ENCODE measurements at regions not wholly inside any gene's neighbourhood (a gene's known extent, or its start where the extent isn't known, plus 50 kb on each side); places are given as distances from the start of the nearest gene placed in this dataset.

DNA sequence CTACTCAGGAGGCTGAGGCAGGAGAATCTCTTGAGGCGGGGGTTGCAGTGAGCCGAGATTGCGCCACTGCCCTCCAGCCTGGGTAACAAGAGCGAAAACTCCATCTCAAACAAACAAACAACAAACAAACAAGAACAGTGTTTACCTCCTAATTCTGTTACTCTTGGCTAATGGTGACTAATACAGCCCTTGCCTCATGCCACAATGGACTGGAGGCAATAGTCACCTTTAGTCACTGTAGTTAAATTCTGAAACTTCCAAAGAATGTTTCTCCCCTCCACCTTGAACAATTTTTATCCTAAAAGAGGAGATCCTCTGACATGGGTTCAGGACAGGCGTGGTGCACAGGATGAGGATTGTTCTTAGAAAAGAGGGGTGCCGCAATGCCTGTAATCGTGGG lies 241.2 kb upstream of the CTSO start:
- TF ChIP-seq, protein P1, sequence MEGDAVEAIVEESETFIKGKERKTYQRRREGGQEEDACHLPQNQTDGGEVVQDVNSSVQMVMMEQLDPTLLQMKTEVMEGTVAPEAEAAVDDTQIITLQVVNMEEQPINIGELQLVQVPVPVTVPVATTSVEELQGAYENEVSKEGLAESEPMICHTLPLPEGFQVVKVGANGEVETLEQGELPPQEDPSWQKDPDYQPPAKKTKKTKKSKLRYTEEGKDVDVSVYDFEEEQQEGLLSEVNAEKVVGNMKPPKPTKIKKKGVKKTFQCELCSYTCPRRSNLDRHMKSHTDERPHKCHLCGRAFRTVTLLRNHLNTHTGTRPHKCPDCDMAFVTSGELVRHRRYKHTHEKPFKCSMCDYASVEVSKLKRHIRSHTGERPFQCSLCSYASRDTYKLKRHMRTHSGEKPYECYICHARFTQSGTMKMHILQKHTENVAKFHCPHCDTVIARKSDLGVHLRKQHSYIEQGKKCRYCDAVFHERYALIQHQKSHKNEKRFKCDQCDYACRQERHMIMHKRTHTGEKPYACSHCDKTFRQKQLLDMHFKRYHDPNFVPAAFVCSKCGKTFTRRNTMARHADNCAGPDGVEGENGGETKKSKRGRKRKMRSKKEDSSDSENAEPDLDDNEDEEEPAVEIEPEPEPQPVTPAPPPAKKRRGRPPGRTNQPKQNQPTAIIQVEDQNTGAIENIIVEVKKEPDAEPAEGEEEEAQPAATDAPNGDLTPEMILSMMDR (conservative IDR thresholded peaks at IDR 0.05; ENCODE audit: low read length): no peak
- no peak for TF ChIP-seq EZH2phosphoT487 (IDR thresholded peaks at IDR 0.05; ENCODE audit: borderline replicate concordance, low read depth, low read length)

All from OCI-LY7 (cell line).